ENCODE measurements at regions not wholly inside any gene's neighbourhood (a gene's known extent, or its start where the extent isn't known, plus 50 kb on each side); places are given as distances from the start of the nearest gene placed in this dataset.

DNA sequence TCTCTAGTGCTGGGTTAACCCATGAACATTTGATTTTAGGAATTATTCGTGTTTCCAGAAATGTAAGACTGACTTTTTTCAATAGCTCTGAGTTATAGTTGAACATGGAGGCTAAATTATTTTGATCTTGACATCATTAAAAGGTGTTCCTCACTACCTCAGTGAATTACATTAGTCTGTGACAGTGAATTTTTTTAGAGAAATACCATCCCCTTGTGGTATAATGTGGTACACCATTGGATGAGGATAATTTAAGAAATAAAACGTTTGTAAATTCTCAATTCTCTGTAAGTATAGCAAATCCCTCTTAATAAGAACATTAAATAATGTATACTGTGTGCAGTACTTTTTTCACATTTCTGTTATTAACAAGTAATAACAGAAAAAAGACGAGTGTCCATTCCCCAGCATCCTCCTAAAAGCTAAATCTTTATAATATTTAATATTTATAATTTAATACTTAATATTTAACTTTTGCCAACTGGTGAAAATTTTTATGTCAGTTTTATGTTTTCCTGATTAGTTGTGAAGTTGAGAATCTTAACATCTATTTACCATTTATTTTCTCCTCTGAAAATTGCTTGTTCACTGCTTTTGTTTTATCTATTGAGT, 70.3 kb upstream of the CWC22 start:
- no peaks in the 10 kb centered on the region for H4K20me1 ChIP-seq (ENCODE audit: low read depth, low read length)
- H3K9me3 ChIP-seq (ENCODE audit: insufficient read depth, low read length): peaks cover 9% of the 10 kb centered on the region; the same call in 1 of the 2 replicates
- peak; percentile 41 for TF ChIP-seq CTCF (IDR thresholded peaks at IDR 0.05; ENCODE audit: insufficient read depth, low read length, poor library complexity, severe bottlenecking)
- TF ChIP-seq EZH2phosphoT487 (conservative IDR thresholded peaks at IDR 0.05; ENCODE audit: low read length): no peak
- no peak overlapping the region for H2AFZ ChIP-seq (ENCODE audit: low read depth, low read length, severe bottlenecking)
- no peaks in the 10 kb centered on the region for H3K36me3 ChIP-seq (ENCODE audit: low read length)
- H3K9me2 ChIP-seq (replicated peaks; ENCODE audit: insufficient read depth, low read length): no peaks in the 10 kb centered on the region
- H3K4me3 ChIP-seq (ENCODE audit: insufficient read depth, low read length, poor library complexity, severe bottlenecking): no peak overlapping the region
- H3K4me2 ChIP-seq (ENCODE audit: low read depth, low read length, poor library complexity, severe bottlenecking): no peak overlapping the region
- no peaks in the 10 kb centered on the region for H3K27me3 ChIP-seq (ENCODE audit: low read length)
- no peak overlapping the region for H3K27ac ChIP-seq (ENCODE audit: low read depth, low read length)
- no peak overlapping the region for H3K9ac ChIP-seq (ENCODE audit: low read length)
- no peaks in the 10 kb centered on the region for H3K79me2 ChIP-seq (ENCODE audit: insufficient read depth, low read length)
- no peaks in the 10 kb centered on the region for H3F3A ChIP-seq (ENCODE audit: insufficient read depth)

DNA sequence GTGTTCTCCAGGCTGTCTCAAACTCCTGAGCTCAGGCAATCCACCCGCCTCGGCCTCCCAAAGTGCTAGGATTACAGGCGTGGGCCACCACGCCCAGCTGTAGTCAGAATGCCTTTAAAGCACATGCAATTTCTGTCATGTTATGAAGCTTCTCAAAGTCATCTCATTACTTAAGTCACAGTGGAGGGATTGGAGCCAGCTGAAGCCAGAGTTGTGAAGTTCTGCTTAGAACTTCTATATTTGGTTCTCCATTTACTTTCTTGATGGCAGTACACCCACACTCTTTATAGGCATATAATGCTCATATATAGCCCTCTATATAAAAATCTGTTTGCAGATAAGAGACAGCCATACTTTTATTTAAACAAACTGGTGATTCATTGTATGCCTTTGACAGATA, 68.8 kb upstream of the CWC22 start:
- 0 out of 2 replicates have a peak, but pooled peaks cover 2% of the 10 kb centered on the region for H3K9me3 ChIP-seq (ENCODE audit: insufficient read depth, low read length)
- H3K36me3 ChIP-seq (ENCODE audit: low read length): no peaks in the 10 kb centered on the region
- TF ChIP-seq EZH2phosphoT487 (conservative IDR thresholded peaks at IDR 0.05; ENCODE audit: low read length) (no peak), CTCF (IDR thresholded peaks at IDR 0.05; ENCODE audit: insufficient read depth, low read length, poor library complexity, severe bottlenecking) (no peak)
- H3K27ac ChIP-seq (ENCODE audit: low read depth, low read length): no peak overlapping the region
- no peaks in the 10 kb centered on the region for H3K79me2 ChIP-seq (ENCODE audit: insufficient read depth, low read length)
- H2AFZ ChIP-seq (ENCODE audit: low read depth, low read length, severe bottlenecking): no peak overlapping the region
- no peaks in the 10 kb centered on the region for H3K27me3 ChIP-seq (ENCODE audit: low read length)
- H3K4me2 ChIP-seq (ENCODE audit: low read depth, low read length, poor library complexity, severe bottlenecking): no peak overlapping the region
- no peaks in the 10 kb centered on the region for H3K9me2 ChIP-seq (replicated peaks; ENCODE audit: insufficient read depth, low read length)
- no peak overlapping the region for H3K4me3 ChIP-seq (ENCODE audit: insufficient read depth, low read length, poor library complexity, severe bottlenecking)
- no peaks in the 10 kb centered on the region for H4K20me1 ChIP-seq (ENCODE audit: low read depth, low read length)
- no peaks in the 10 kb centered on the region for H3F3A ChIP-seq (ENCODE audit: insufficient read depth)
- no peak overlapping the region for H3K9ac ChIP-seq (ENCODE audit: low read length)

DNA sequence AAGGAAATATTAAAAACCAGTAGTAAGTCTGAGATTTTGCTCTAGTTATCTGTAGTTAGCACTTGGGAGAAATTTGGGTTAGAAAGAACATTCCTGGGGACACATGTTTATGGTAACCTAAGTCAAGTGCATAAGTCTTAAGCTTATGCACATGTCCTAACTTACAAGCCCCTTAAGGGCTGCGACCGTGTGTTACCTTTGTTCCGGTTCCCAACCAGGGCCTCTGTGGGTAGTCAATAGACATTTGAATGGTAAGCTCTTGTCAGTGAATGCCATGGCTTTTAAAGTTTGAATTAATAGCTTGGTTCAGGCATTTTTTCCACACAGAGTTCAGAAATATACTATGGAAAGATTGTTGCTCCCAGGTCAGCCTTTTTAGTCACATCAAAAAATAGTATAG, 64.7 kb upstream of the CWC22 start:
- peaks cover 6% of the 10 kb centered on the region; the same call in 1 of the 2 replicates for H3K9me3 ChIP-seq (ENCODE audit: insufficient read depth, low read length)
- no peaks in the 10 kb centered on the region for H3F3A ChIP-seq (ENCODE audit: insufficient read depth)
- TF ChIP-seq CTCF (IDR thresholded peaks at IDR 0.05; ENCODE audit: insufficient read depth, low read length, poor library complexity, severe bottlenecking) (no peak), EZH2phosphoT487 (conservative IDR thresholded peaks at IDR 0.05; ENCODE audit: low read length) (no peak)
- no peak overlapping the region for H3K4me3 ChIP-seq (ENCODE audit: insufficient read depth, low read length, poor library complexity, severe bottlenecking)
- no peaks in the 10 kb centered on the region for H4K20me1 ChIP-seq (ENCODE audit: low read depth, low read length)
- no peak overlapping the region for H3K27ac ChIP-seq (ENCODE audit: low read depth, low read length)
- H3K9ac ChIP-seq (ENCODE audit: low read length): no peak overlapping the region
- no peaks in the 10 kb centered on the region for H3K36me3 ChIP-seq (ENCODE audit: low read length)
- no peaks in the 10 kb centered on the region for H3K79me2 ChIP-seq (ENCODE audit: insufficient read depth, low read length)
- H3K9me2 ChIP-seq (replicated peaks; ENCODE audit: insufficient read depth, low read length): no peaks in the 10 kb centered on the region
- no peak overlapping the region for H3K4me2 ChIP-seq (ENCODE audit: low read depth, low read length, poor library complexity, severe bottlenecking)
- no peaks in the 10 kb centered on the region for H3K27me3 ChIP-seq (ENCODE audit: low read length)
- no peak overlapping the region for H2AFZ ChIP-seq (ENCODE audit: low read depth, low read length, severe bottlenecking)

All from SU-DHL-6 (cell line).